Calu3 (cell line): ENCODE measurements at regions not wholly inside any gene's neighbourhood (a gene's known extent, or its start where the extent isn't known, plus 50 kb on each side); places are given as distances from the start of the nearest gene placed in this dataset.
A peak's percentile ranks its signal among the peaks of the same experiment; 100 is the strongest.

Source experiments
- BruUV-seq: library from RNA; stranded (reverse); fragments of 400-500 nt; replicated peaks from 2 replicates; lab custom pipeline; 2021; lab: Mats Ljungman, UMichigan
- CTCF ChIA-PET: fragments of 300-600 bp; sonication (Branson Sonifier 250); formaldehyde crosslinking; loops from one replicate; lab custom pipeline; 2022; ENCODE audit warnings: antibody characterized with exemption; lab: Charles Lee
- DNase-seq: peaks from one replicate; pipeline ENCODE4 v3.0.0; 2022
- H3K27ac Mint-ChIP-seq: one replicate; pipeline ENCODE4 v1.8.0; 2022; ENCODE audit warnings: mixed read lengths; ENCODE audit not compliant: unreplicated experiment
- H3K27me3 Mint-ChIP-seq: one replicate; pipeline ENCODE4 v1.8.0; 2022; ENCODE audit warnings: mixed read lengths; ENCODE audit not compliant: unreplicated experiment
- H3K36me3 Mint-ChIP-seq: one replicate; pipeline ENCODE4 v1.8.0; 2022; ENCODE audit warnings: mild to moderate bottlenecking, moderate library complexity, mixed read lengths; ENCODE audit not compliant: insufficient read depth, unreplicated experiment
- H3K4me1 Mint-ChIP-seq: one replicate; pipeline ENCODE4 v1.8.0; 2022; ENCODE audit warnings: mild to moderate bottlenecking, low read depth, mixed read lengths; ENCODE audit not compliant: unreplicated experiment
- H3K4me3 Mint-ChIP-seq: one replicate; pipeline ENCODE4 v1.8.0; 2022; ENCODE audit warnings: mild to moderate bottlenecking, low read depth, moderate library complexity, mixed read lengths; ENCODE audit not compliant: unreplicated experiment
- H3K9me3 Mint-ChIP-seq: one replicate; pipeline ENCODE4 v1.8.0; 2022; ENCODE audit warnings: low read depth, mixed read lengths; ENCODE audit not compliant: unreplicated experiment
- CTCF ChIP-seq: fragments of 200-600 bp; IDR thresholded peaks from one replicate; pipeline ENCODE4 v1.8.0; 2022; ENCODE audit warnings: antibody characterized with exemption; ENCODE audit not compliant: unreplicated experiment
- intact Hi-C: fragments of 100-400 bp; cut with micrococcal nuclease; formaldehyde crosslinking; loops from one replicate; pipeline ENCODE4 v1.10.0; 2022; ENCODE audit not compliant: unreplicated experiment

DNA sequence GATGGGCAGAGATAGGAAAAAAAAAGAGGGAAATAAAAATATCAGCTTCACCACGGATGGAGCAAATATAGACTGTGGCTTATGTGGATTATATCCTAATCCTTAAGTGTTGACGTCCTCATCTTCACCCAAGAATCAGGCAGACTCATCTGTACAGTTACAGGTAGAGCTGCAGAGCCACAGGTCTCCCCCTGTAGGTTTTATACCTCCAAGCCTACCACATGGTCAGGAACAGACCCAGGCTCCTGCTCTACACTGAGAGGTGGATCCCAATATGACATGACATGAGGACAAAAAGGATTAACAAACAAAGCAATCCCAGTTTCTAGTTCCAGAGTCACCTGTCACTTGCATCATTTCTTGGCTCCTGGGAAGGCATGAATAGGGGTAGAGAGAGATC, 400.8 kb downstream of the SEMA3D start:
- Mint-ChIP-seq H3K27me3 (no peaks in the 10 kb centered on the region), H3K9me3 (no peaks in the 10 kb centered on the region), H3K36me3 (no peaks in the 10 kb centered on the region), H3K27ac (no peak overlapping the region), H3K4me3 (no peak overlapping the region), H3K4me1 (no peaks in the 10 kb centered on the region)
- no TSS peak for BruUV-seq
- no peak for DNase-seq
- no peak for TF ChIP-seq CTCF
- CTCF ChIA-PET: interaction anchor here (0.6 kb wide), 1 partner anchor 1938 kb away, joined by 3 read pairs; no protein-coding TSS in a partner anchor
- intact Hi-C loops: no loop called here

DNA sequence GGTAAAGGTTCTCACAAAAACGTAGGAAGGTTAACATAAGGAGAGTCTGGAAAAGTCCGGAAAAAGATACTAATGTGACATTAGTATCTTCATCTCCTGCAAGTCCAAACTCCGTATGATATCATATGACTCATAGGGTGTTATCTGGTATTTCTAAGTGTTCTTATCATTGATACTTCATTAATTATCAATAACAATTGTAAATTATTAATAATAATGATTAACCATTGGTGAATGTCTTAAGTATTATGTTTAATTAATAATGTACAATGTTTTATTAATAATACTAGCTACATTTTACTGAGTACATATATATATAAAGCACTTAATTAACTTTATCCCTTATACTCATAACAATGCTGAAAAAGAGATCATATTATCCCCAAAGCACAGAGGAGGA, 402.4 kb downstream of the SEMA3D start:
- intact Hi-C loops: no loop called here
- Mint-ChIP-seq H3K9me3 (no peaks in the 10 kb centered on the region), H3K4me3 (no peak overlapping the region), H3K4me1 (no peaks in the 10 kb centered on the region), H3K27ac (no peak overlapping the region), H3K27me3 (no peaks in the 10 kb centered on the region), H3K36me3 (no peaks in the 10 kb centered on the region)
- no peak for DNase-seq
- TF ChIP-seq CTCF: no peak
- CTCF ChIA-PET: no interaction called here
- BruUV-seq: no TSS peak

- no peaks in the 10 kb centered on the region for H3K36me3 Mint-ChIP-seq
- no peak for TF ChIP-seq CTCF
- H3K4me1 Mint-ChIP-seq: no peaks in the 10 kb centered on the region
- peak; percentile 3 for DNase-seq
- CTCF ChIA-PET: no interaction called here
- no peak overlapping the region for H3K27ac Mint-ChIP-seq
- H3K9me3 Mint-ChIP-seq: no peaks in the 10 kb centered on the region
- intact Hi-C loops: no loop called here
- no peak overlapping the region for H3K4me3 Mint-ChIP-seq
- BruUV-seq: no TSS peak
- H3K27me3 Mint-ChIP-seq: no peaks in the 10 kb centered on the region
Measured at GRCh38 chr7:84783141-84783778, 403.6 kb downstream of the SEMA3D start.

GRCh38 chr7:84781838-84782237, 405.0 kb downstream of the SEMA3D start:
- CTCF ChIA-PET: no interaction called here
- H3K36me3 Mint-ChIP-seq: no peaks in the 10 kb centered on the region
- H3K27ac Mint-ChIP-seq: no peak overlapping the region
- H3K27me3 Mint-ChIP-seq: no peaks in the 10 kb centered on the region
- no peaks in the 10 kb centered on the region for H3K4me1 Mint-ChIP-seq
- no peak for DNase-seq
- no peak overlapping the region for H3K4me3 Mint-ChIP-seq
- no peaks in the 10 kb centered on the region for H3K9me3 Mint-ChIP-seq
- no TSS peak for BruUV-seq
- intact Hi-C loops: no loop called here
- no peak for TF ChIP-seq CTCF
